Fibroblast of villous mesenchyme (primary cell): ENCODE measurements at regions not wholly inside any gene's neighbourhood (a gene's known extent, or its start where the extent isn't known, plus 50 kb on each side); places are given as distances from the start of the nearest gene placed in this dataset.

ENCODE experiments used
- DNase-seq: peaks from one replicate; pipeline ENCODE4 v3.0.0-alpha.2; 2010; ENCODE audit warnings: low read depth
- H3K4me3 ChIP-seq: 2 replicates; pipeline ENCODE4 v1.5.1; 2011; ENCODE audit warnings: low read depth, mild to moderate bottlenecking, low read length
- TF ChIP-seq, protein P1 (sequence below): IDR thresholded peaks from 2 replicates; pipeline ENCODE4 v1.5.1; 2012; ENCODE audit warnings: low read depth, mild to moderate bottlenecking, low read length; ENCODE audit not compliant: insufficient read depth

GRCh38 chr3:127363171-127363570, 75.3 kb upstream of the PRR20G start:
- H3K4me3 ChIP-seq = no peak overlapping the region
- no peak for DNase-seq
- TF ChIP-seq, protein P1, sequence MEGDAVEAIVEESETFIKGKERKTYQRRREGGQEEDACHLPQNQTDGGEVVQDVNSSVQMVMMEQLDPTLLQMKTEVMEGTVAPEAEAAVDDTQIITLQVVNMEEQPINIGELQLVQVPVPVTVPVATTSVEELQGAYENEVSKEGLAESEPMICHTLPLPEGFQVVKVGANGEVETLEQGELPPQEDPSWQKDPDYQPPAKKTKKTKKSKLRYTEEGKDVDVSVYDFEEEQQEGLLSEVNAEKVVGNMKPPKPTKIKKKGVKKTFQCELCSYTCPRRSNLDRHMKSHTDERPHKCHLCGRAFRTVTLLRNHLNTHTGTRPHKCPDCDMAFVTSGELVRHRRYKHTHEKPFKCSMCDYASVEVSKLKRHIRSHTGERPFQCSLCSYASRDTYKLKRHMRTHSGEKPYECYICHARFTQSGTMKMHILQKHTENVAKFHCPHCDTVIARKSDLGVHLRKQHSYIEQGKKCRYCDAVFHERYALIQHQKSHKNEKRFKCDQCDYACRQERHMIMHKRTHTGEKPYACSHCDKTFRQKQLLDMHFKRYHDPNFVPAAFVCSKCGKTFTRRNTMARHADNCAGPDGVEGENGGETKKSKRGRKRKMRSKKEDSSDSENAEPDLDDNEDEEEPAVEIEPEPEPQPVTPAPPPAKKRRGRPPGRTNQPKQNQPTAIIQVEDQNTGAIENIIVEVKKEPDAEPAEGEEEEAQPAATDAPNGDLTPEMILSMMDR = no peak

DNA sequence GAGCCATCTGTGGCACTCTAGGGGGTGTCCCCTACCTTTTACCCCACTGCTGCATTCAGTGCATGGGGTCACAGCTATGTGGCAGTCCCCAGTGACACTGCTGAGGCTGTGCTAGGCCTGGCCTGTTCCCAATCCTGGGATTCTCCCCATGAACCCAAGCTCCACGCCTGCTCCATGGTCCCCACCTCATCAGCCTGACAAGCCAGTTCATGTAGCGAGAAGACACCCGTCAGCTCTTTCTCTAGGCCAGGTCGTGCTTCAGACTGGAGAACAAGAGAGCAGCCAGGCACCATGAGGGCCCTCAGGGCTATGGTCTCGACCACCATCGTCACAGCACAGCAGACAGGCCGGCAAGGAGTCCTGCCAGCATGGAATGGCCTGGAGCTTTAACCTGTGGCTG, 72.8 kb upstream of the PRR20G start:
- DNase-seq = no peak
- TF ChIP-seq, protein P1 = no peak

DNA sequence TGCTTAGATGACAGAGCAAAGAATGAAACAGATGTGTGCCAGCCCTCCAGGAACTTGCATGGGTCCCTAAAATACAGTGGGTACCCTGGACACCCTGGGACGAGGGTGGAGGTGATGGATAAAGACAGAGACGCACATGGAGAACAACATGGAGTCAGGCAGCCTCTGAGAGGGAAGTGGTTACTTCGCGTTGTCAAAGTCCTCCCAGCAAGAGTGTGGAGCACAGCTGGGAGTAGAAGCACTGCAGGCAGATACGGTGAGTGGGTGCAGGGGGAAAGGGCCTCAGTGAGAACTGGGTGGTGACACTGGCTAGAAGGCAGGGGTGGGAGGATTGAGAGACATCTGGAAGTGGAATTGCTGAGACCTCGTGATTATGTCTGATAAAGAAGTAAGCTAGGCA, 70.8 kb upstream of the PRR20G start:
- no peak for DNase-seq
- TF ChIP-seq, protein P1 = no peak
- H3K4me3 ChIP-seq = no peak overlapping the region

More for the DNA sequence above, 72.8 kb upstream of the PRR20G start:
- no peak overlapping the region for H3K4me3 ChIP-seq

DNA sequence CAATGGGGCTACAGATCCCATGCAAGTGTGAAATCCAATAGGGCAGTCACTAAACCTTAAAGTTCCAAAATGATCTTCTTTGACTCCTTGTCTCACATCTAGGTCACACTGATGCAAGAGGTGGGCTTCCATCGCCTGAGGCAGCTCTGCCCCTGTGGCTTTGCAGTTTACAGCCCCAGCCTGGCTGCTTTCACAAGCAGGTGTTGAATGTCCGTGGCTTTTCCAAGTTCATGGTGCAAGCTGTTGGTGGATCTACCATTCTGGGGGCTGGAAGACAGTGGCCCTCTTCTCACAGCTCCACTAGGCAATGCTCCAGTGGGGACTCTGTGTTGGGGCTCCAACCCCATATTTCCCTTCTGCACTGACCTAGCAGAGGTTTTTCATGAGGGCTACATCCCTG, 68.5 kb upstream of the PRR20G start:
- no peak for DNase-seq
- TF ChIP-seq, protein P1 = no peak
- no peak overlapping the region for H3K4me3 ChIP-seq

DNA sequence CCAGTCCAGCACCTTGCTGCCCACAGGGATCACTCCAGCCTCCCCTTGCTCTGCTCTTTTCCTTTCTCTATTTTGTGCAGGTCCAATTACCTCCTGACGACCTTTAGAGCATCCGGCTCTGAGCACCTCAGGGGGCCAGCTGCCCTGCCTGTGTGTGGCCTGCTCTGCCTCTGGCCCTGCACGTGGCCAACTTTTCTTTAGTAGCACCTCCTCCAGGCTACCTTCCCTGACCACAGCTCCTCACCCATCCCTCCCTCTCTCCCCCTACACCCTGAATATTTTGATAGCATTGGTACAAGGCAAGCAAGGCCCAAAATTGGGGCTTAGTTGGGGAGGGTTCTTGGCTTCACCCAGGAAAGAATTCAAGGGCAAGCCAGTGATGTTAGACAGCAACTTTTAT, 66.9 kb upstream of the PRR20G start:
- TF ChIP-seq, protein P1 = no peak
- no peak overlapping the region for H3K4me3 ChIP-seq
- no peak for DNase-seq

DNA sequence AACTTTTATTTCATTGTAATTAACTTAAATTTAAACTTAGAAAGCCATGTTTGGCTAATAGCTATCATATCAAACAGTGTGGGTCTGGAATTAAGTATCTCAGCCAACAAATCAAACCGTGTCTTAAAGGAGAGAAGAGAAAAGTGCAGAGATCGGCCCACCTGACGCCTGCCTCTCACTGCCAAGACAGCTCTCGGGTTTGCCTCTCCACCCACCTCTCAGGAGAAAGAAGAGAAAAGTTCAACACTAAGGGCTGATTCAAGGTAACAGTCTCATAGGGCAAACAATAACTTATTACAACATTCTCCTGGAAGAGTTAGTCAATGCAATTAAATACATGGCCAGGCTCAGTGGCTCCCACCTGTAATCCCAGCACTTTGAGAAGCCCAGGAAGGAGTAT, 64.8 kb upstream of the PRR20G start:
- no peak for DNase-seq
- TF ChIP-seq, protein P1 = no peak
- no peak overlapping the region for H3K4me3 ChIP-seq

DNA sequence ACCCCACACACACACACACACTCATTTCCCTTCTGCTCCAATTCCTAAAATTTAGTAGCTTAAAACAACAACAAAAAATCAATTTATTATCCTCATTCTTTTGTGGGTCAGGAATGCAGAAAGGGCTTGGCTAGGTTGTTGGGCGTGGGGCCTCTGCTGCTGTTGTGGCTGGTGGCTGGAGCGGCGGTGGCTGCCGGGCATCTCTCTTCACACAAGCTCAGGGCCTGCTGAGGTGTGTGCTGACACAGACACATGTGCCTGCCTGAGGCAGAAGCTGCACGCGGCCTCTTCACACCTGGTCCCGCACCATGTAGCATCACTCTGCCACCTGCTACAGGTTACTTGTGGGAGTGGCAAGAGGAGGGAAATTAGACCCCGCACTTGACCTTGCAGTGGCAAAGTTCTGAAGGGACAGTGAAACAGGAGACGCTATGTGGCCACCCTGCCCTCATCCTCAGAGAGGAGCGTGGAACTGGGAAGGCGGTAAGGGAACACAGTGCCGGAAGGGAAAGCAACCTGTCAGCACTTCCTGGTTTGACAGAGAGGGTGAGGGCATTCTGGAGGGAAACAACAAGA, 64.0 kb upstream of the PRR20G start:
- TF ChIP-seq, protein P1 = no peak
- DNase-seq = no peak
- H3K4me3 ChIP-seq = no peak overlapping the region
